ENCODE measurements at regions not wholly inside any gene's neighbourhood (a gene's known extent, or its start where the extent isn't known, plus 50 kb on each side); places are given as distances from the start of the nearest gene placed in this dataset.

- no peak for DNase-seq
Observed at GRCh38 chr19:30083125-30083681, 141.2 kb downstream of the URI1 start.

- no peak for DNase-seq
Observed at GRCh38 chr19:30083701-30084156, 141.7 kb downstream of the URI1 start.

GRCh38 chr19:30084390-30084819 lies 142.4 kb downstream of the URI1 start:
- no peak for DNase-seq

- no peak for DNase-seq
Observed at GRCh38 chr19:30085394-30085793, 143.4 kb downstream of the URI1 start.

GRCh38 chr19:30086220-30086619 lies 144.2 kb downstream of the URI1 start:
- no peak for DNase-seq

- DNase-seq: no peak
Observed at GRCh38 chr19:30086916-30087315, 144.9 kb downstream of the URI1 start.

- no peak for DNase-seq
Observed at GRCh38 chr19:30087381-30088138, 145.5 kb downstream of the URI1 start.

- DNase-seq: no peak
Observed at GRCh38 chr19:30088567-30088966, 146.5 kb downstream of the URI1 start.

GRCh38 chr19:30089086-30089665 lies 147.1 kb downstream of the URI1 start:
- DNase-seq: no peak

- DNase-seq: no peak
Observed at GRCh38 chr19:30090476-30090875, 148.4 kb downstream of the URI1 start.

GRCh38 chr19:30090963-30091362 lies 148.9 kb downstream of the URI1 start:
- no peak for DNase-seq

GRCh38 chr19:30091456-30091855 lies 149.4 kb downstream of the URI1 start:
- DNase-seq: no peak

- no peak for DNase-seq
Observed at GRCh38 chr19:30091856-30092255, 149.8 kb downstream of the URI1 start.

GRCh38 chr19:30092721-30093569 lies 150.9 kb downstream of the URI1 start:
- DNase-seq: no peak

- DNase-seq: no peak
Observed at GRCh38 chr19:30093966-30094755, 152.1 kb downstream of the URI1 start.

GRCh38 chr19:30094756-30095140 lies 152.7 kb downstream of the URI1 start:
- no peak for DNase-seq

- no peak for DNase-seq
Observed at GRCh38 chr19:30095171-30095570, 153.1 kb downstream of the URI1 start.

- no peak for DNase-seq
Observed at GRCh38 chr19:30096596-30097370, 154.7 kb downstream of the URI1 start.

- DNase-seq: no peak
Observed at GRCh38 chr19:30097746-30098280, 155.8 kb downstream of the URI1 start.

- no peak for DNase-seq
Observed at GRCh38 chr19:30102239-30102638, 160.2 kb downstream of the URI1 start.

GRCh38 chr19:30102666-30103065 lies 160.6 kb downstream of the URI1 start:
- no peak for DNase-seq
